PC-9 (cell line): ENCODE measurements at regions not wholly inside any gene's neighbourhood (a gene's known extent, or its start where the extent isn't known, plus 50 kb on each side); places are given as distances from the start of the nearest gene placed in this dataset.

Experiments
- CTCF ChIP-seq: fragments of 200-600 bp; sonication (generic); conservative IDR thresholded peaks from 2 replicates; pipeline ENCODE4 v1.6.1; 2017; ENCODE audit warnings: mixed run types, antibody characterized with exemption, mild to moderate bottlenecking, moderate library complexity
- EZH2 ChIP-seq: fragments of 200-600 bp; sonication (generic); IDR thresholded peaks from 2 replicates; pipeline ENCODE4 v1.8.0; 2017; ENCODE audit warnings: antibody characterized with exemption, low read depth

- TF ChIP-seq CTCF = no peak
- TF ChIP-seq EZH2 = no peak
Observed at GRCh38 chr4:124177647-124178425, 534.7 kb downstream of the ANKRD50 start.
